Fibroblast of skin of abdomen (primary cell): ENCODE measurements at regions not wholly inside any gene's neighbourhood (a gene's known extent, or its start where the extent isn't known, plus 50 kb on each side); places are given as distances from the start of the nearest gene placed in this dataset.

Source experiments
- DNase-seq: peaks from one replicate; pipeline ENCODE4 v3.0.0-alpha.2; 2013

DNA sequence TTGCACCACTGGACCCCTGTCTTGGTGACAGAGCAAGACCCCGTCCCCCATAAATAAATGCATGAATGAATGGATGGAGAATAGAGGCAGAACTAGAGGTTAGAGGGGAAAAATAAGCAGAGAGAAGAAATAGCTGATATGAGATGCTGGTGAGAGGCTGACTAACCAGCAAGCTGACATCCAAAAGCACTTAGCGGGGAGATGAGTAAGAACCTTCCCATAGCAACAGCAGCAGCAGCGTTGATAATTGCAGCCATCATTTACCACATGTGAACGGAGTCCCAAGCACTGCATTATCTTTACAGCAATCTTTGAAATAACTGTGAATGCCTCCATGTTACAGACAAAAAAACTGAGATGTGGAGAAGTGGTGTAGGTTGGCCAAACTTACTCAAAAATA lies 777.3 kb upstream of the EEF2KMT start:
- DNase-seq: peak; percentile 36

- no peak for DNase-seq
Measured at GRCh38 chr16:5873221-5873620, 775.6 kb upstream of the EEF2KMT start.

GRCh38 chr16:5870886-5871691 lies 773.5 kb upstream of the EEF2KMT start:
- DNase-seq: no peak

DNA sequence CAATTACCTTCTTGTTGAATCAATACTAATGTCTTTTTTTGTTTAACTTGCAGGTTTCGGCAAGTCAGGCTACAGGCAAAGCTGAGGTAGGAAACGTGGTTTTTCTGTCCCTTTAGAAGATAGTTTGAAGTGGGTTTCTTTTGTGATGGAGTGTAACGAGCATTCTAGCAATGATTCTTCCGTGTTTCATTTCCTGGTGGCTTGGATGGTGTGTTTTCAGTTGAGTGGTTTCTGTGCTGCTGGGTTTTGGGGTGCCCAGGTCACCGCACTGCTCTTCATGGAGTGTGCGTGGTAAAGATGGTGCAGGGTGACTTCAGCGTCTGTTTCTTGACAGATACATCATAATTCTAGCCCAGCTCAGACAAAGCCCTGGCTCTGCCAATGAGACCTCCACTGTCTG lies 769.7 kb upstream of the EEF2KMT start:
- no peak for DNase-seq

DNA sequence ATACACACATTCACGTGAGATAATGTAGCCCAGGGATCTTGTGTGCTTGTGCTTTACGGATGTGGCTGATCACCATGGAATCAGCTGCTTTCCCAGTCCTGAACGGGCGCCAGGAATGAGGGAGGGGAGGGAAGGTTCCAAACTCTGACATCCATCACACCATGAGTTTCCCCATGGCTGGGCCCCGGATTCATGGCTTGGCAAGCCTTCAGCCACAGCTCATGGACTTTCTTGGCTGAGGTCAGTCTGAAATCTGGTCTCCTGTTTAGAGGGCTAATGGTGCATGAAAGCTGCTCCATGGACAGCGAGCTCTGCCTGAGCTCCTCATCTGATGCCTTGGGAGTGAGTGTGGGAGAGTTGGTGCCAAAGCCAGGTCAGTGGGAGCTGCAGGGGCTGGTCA lies 767.6 kb upstream of the EEF2KMT start:
- no peak for DNase-seq

GRCh38 chr16:5863071-5863606 lies 765.5 kb upstream of the EEF2KMT start:
- DNase-seq: no peak

DNA sequence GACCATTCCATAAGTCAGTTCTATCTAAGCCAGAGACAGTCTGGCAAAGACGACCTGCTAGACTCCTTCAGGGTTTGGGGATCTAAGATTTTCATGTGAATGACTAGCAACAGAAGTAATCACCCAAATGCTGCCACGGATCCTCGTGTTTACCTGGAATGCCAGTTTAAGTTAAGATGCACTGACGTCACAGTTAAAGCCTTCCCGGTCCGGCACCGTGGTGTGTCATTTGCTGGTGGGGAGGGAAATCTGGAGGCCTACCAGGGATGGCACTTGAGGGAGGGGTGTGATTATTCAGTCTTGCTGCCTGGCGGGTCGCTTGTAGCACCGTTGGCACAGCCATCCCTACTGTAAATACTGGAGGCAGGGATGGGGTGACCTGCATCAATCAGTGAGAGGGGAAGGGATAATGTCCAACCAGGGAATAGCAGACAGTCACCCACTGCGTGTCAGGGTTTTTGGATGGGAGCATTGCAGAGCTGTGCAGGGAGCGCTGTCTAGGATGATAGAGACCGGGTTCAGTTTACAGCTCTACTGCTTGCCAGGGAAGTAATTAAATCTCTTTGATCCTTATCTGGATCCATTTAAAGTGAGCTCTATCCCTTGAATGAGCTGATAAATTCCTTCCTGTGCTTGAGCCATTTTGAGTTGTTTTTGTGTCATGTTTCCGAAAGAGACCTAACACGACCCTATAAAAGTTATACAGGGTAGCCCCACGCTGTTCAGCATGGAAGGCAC lies 764.7 kb upstream of the EEF2KMT start:
- DNase-seq: no peak

DNA sequence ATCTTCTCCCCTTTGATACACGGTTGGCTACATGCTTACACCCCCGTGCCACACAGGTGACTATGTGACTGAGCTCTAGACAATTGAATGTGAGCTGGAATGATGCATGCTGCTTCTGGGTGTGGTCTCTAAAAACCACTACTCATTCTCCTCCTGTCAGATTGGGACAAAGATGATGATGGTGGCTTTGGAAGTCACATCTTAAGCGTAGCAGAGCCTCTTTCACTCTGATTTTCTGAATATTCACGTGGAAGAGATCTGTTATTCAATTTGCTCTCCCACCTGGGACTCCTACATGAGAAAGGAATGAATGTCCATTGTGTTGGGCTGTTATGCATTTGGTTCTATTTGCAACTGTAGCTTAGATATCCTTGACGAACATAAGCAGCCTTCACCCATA lies 763.6 kb upstream of the EEF2KMT start:
- DNase-seq: no peak

DNA sequence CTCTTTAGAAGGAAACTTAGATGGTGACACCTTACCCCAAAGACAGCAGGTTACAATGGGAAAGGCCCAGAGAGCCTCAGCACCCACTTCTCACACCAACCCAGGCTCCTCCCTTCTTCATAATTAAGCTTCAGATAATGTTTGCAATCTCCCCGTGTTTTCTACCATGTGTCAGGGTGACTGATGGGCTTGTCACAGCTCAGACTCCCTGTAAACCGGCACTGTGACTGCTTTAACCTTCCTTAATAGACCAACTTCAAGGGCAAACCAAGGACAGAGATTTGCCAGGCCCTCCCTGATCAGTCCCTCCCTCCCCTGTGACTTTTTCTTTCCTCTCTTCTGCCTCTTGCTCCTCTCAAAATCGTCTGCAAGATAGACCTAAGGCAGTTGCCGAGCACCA lies 760.6 kb upstream of the EEF2KMT start:
- DNase-seq: no peak

- no peak for DNase-seq
Measured at GRCh38 chr16:5854027-5854426, 756.4 kb upstream of the EEF2KMT start.

DNA sequence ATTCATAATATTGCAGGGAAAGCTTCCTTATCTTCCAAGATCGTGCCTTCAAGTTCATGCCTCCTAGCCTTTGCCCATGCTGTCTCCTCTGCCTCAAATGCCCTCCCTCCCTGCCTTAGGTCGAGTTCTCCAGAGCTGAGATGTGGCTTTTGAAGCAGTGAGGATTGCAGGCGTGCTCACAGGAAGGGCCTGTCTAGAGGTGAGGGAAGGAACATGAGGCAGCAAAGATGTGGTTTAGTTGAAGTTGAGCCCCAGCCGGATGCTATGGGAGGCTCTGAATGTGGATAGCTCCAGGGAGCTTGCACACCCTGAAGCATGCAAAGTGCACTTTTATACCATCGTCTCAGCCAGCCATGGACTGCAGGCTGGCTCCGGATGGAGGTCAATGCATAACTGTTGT lies 754.6 kb upstream of the EEF2KMT start:
- no peak for DNase-seq

- DNase-seq: no peak
Measured at GRCh38 chr16:5851393-5851982, 753.9 kb upstream of the EEF2KMT start.

GRCh38 chr16:5850632-5851392 lies 753.2 kb upstream of the EEF2KMT start:
- DNase-seq: no peak

- no peak for DNase-seq
Measured at GRCh38 chr16:5845046-5845445, 747.5 kb upstream of the EEF2KMT start.

DNA sequence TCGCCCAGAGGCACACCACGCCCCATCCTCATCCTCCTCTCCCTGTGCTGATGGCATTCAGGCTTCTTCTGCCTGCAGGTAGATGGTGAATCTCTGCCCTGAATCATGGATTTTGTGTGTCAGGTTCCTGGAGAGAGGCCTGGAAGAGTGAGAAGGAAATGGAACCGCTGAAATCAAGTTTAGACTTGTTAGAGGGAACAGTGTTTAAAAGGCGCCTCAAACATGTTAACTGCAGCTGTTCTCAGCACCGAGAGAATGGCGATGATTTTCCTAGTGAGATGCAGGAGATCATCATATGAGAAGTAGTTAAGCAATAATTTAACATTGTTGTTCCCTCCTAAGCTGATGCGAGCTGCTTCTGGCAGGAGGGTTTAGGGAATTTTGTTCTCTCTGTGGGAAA lies 744.4 kb upstream of the EEF2KMT start:
- no peak for DNase-seq

DNA sequence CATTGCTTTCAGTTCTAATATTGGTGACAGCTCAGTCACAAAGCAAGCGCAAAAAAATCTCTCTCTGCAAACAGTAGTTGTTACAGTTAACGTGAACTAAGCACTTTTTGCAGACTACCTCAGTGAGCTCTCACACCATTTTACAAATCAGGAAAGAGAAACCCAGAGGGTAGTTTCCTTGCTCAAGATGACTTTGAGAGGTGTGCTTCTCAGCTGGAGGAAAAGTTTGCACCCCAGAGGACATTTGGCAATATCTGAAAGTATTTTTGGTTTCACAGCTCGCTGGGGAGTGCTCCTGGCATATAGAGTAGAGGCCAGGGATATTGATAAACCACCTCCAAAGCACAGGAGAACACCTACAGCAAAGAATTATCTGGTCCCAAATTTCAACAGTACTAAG lies 741.1 kb upstream of the EEF2KMT start:
- no peak for DNase-seq

DNA sequence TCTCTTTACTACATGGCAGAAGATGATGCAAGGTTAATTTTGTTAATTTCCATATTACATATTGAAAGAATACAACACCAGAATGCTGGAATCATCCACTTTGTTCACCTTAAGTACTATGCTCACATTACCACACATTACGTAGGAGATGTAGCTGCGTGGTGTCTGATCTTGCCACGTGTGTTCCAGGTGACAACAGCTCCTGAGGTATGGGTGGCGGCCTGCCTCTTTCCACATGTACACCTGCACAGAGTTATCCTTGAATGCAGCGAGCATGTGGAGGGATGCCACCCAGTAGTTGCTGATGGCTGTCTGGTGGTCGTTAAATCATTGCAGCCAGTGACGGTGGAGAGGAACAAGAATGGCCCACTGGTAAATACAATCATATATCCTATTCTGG lies 740.5 kb upstream of the EEF2KMT start:
- no peak for DNase-seq

DNA sequence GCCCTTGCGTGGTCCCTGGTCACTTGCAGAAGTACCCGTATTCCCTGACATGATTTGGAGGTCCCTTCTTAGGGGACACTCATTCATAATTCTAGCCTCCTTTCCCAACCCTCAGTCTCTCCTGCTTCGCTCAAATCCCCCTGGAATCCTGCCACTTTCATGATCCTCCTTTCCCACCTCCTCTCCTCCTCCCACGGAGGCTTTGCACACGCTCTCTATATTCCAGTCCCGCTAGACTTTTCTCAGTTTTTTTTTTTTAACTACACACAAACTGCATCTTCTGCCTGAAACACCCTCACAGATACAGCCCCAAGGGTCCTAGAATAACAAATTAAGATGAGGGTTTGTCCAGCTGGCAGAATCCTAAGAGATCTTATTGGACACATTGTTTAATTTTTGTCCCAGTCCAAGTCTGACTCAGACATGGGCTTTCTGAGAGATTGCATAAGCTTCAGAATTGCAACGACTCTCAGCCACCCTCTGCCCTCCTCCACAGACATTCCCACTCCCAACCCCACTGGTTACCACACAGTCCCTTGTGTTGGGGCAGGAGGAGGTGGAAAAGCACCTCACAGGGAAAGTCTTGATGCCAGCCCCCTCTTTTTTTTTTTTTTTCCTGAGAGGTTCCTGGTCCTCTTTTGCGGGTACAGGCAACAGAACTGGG lies 739.5 kb upstream of the EEF2KMT start:
- peak; percentile 10 for DNase-seq

DNA sequence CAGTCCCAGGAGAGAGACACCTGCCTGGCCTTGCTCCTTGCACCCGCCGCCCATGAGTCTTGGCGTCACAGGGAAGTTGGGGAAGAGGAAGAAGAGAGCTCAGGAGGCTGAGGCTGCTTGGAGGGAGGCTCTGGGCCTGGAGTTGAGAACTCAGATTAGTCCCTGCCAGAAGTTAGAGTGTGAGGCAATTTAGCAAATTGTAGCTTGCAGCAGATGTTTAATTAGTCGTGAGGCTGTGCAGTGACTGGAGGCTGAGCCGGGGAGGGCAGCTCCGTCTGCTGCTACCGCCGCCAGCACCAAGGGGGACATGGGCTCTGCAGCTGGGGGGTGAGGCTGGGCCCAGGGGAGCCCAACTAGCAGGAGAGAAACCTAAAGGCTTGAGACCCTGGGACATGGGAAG lies 738.3 kb upstream of the EEF2KMT start:
- DNase-seq: no peak

- no peak for DNase-seq
Measured at GRCh38 chr16:5826332-5826731, 728.7 kb upstream of the EEF2KMT start.

DNA sequence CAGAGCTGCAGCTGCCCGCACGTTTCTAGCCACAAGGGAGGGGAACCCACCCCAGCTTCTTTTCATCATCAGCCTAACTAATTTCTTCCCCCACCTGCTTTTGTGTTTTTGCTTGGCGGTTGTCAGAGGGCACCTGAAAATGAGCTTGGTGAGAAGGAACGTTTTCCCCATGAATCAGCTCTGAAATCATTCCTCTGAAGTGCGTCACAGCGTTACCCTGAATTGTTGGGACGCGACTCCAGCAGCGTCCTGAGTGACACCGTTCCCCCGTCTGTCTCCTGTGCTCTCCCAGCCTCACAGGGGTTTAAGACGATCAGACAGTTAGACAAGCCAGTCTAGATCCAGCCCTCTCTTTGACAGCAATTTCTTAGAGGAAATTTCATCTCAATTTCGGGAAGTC lies 722.9 kb upstream of the EEF2KMT start:
- DNase-seq: no peak

DNA sequence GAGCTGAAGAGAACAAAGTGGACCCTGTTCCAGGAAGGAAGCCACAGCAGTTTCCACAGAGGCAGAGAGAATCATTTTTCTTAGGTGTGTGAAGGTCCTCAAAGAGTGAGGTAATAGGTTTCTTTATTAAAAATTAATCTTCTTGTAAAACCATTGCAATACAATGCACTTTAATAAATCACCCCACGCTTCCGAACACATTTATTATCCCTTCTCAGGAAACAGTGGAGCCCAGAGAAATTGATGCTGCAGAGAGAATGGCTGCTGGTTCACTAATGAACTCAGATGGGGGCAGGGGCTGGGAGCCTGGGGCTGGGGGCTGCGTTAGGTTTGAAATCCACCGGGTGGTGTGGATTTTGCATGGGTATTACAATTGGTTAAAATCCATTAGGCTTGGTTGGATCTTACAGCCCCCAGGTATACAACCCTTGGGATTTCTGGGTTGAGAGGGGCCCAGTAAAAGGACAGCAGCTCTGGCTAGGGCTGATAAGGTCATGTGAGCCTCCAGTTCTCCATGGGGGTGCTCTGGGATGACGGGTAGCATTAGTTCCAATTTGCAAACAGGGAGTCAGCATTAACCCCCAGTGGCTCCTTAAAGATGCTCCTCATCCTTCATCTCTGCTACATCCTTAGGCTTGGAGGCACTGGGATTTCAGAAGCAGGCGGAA lies 718.1 kb upstream of the EEF2KMT start:
- no peak for DNase-seq
